ENCODE measurements at regions not wholly inside any gene's neighbourhood (a gene's known extent, or its start where the extent isn't known, plus 50 kb on each side); places are given as distances from the start of the nearest gene placed in this dataset.

DNA sequence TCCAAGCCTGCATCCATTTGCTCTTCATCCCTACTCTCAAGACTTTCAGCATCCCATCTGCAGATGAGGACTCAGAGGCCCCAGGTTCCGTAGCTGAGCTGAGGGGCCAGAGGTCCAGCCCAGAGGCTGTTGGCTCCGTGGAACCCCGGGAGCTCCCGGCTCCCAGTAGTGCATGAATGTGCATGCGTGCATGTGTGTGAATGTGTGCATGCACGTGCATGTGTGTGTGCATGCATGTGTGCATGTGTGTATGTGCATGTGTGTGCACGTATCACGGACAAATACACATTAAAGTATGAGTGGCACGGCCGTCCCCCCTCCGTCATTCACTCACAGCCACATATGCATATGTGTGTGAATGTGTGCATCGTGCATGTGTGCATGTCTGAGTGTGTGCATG, 149.9 kb downstream of the KIF26A start:
- DNase-seq (ENCODE audit: low read depth in 4 of 4, low spot score in 3 of 4), result no peak

DNA sequence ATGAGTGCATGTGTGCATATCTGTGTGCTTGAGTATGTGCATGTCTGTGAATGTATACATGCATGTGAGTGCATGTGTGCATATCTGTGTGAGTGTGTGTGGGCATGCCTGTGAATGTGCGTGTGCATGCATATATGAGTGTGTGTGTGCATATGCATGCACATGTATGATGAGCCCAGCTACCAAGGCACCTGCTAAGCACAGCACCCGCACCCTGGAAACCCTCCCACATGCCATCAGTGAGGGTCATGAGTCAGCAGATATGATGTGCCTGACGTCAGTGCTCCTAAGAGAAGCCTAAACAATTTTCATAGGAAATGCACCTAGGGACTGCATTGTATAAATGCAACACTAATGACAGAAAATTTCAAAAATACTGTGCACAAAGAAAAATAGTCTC, 151.1 kb downstream of the KIF26A start:
- no peak for DNase-seq (ENCODE audit: low read depth in 4 of 4, low spot score in 3 of 4)

DNA sequence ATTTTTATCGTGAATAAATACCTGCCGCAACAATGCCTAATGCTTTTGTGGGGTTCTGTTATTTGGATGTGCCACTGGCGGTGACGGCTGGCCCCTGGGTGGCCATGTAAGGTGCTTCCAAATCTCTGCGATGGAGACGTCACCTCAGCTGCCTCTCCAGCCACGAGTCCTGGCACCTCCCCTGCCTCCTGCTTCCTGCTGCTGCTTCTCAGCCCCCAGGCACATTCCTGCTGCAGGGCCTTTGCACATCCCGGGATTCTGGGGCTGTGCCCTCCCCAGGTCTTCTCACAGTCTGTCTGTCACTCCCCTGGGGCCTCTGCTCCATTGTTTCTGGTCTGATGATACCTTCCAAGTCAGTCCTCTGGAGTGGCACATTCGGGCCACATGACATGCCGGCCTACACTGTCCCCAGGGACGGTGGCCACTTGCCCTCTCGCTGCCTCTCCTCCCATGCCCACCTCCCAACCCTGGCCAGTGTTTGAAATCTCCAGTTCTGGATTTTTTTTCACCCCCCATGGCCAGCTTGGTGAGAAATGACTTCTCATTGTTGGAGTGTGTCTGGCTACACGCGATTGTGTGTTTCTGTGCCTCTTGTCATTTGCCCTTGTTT, 151.8 kb downstream of the KIF26A start:
- no peak for DNase-seq (ENCODE audit: low read depth in 4 of 4, low spot score in 3 of 4)

DNA sequence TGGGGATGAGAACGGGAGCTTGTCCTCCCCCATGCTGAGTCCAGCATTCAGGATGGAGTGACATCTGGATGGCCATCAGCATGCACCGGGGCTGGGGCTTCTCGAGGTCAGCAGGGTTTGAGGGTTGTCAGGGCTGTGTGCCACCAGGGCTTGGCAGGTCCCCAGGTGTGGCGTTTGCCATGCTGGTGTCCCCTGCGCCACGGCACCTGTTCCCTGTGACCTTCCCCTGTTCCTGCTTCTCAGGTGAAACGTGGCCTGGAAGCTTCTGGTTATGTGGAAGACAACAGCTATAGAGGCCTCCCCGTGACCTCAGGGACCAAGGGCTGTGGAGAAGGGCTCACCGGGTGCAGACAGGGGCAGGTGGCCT, 152.4 kb downstream of the KIF26A start:
- DNase-seq (ENCODE audit: low read depth in 4 of 4, low spot score in 3 of 4), result no peak

DNA sequence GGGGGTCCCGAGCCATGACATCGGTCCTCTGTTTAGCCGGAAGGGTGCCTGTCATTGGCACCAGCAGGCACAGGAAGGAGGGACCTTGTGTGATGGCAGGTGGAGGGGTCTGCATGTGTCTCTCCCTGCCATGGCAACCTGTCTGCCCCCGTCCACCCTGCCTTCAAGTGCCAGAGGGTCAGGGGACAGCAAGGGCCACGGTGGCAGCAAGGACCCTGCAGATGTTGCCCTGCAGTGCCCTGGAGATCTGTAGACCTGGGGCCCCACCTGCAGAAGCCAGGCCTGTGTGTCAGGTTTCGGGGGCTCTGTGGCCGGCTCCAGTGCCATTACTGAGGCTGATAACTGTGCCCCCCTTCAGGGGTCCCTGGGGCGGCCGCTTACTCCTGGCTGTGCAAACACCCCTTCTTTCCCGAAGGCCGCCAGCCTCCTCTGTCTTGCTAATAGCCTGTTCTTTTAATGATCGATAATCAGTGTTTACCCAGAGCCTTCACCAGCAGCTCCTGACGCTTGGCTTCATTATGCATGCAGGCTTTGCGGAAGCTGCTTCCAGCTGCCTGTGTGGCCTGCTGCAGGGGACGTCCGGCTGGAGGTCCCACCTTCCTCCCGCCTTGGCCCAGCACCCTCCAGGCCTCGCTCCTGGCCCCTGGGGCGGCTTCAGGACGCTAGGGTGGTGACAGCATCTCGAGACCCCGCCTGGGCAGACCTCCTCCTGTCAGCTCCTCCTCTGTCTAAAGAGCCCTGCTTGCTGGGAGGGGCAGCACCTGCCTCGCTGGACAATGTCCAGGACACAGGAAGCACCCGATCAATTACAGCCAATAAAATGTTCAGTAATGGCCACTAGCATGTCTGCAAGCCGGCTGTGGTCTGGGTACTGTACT, 153.0 kb downstream of the KIF26A start:
- DNase-seq (ENCODE audit: low read depth in 4 of 4, low spot score in 3 of 4), result no peak

DNA sequence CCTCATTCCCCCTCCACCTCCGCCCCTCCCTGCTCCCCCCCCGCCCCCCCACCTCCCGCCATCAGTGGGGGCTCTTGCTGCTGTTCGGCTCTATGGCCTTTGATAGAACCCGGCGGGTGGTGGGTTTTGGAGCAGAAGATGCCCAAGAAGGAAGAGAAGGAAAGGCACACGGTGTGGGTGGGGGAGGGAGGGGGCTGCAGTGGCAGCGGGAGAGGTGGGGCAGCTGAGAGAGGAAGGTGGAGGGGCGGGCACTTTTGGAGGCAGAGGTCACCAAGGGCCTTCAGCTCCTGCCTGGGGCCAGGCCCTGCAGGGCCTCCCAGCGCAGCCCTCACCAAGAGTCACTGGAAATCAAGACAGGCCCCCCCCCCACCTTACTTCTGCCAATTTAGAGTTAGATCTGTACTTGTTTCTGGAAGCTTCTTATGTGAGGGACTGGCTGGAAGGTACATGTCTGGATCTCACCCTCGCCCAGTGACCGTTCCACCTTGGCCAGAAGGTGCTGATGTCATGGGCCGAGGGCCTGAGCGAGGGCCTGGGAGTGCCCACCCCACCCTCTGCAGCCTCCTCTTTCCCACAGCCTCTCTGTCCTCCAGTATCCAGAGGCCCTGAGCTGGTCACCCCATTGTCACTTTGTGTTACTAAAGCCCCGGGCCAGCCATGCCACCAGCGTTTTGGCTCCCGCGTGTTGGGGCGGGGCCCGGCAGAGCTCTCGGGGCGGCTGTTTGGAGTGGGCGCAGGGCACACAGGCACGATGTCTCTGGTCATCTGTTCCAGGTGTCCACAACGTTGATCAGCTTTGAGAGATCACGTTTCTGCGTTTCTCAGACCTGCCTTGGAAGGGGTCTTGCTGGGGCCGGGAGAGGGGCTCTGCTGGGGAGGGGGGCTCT, 153.9 kb downstream of the KIF26A start:
- no peak for DNase-seq (ENCODE audit: low read depth in 4 of 4, low spot score in 3 of 4)

DNA sequence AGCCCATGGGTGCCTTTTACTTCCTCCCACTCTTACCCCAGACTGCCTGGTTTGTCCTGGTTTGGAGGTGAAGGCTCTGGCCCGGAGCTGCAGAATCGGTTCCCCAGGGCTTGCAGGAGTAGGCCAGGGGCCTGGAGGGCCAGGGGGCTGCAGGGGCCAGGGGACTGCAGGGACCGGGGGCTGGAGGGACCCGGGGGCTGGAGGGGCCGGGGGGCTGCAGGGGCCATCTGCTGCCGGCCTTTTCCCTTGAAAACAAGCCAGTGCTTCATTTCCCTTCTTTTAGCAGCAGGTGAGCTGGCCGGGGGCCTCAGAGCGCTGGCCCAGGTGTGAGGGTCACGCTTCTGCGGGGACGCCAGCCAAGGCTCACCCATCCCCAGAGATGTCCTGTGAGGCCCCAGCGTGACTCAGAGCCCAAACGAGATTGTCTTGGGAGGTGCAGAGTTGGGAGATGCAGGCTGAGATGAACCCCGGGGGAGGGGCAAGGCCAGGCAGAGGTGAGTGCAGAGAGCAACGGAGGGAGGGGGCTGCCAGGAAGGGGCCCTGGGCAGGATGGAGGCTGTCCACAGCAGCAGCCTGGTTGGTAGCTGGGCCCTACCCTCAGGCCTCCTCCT, 154.9 kb downstream of the KIF26A start:
- no peak for DNase-seq (ENCODE audit: low read depth in 4 of 4, low spot score in 3 of 4)

DNA sequence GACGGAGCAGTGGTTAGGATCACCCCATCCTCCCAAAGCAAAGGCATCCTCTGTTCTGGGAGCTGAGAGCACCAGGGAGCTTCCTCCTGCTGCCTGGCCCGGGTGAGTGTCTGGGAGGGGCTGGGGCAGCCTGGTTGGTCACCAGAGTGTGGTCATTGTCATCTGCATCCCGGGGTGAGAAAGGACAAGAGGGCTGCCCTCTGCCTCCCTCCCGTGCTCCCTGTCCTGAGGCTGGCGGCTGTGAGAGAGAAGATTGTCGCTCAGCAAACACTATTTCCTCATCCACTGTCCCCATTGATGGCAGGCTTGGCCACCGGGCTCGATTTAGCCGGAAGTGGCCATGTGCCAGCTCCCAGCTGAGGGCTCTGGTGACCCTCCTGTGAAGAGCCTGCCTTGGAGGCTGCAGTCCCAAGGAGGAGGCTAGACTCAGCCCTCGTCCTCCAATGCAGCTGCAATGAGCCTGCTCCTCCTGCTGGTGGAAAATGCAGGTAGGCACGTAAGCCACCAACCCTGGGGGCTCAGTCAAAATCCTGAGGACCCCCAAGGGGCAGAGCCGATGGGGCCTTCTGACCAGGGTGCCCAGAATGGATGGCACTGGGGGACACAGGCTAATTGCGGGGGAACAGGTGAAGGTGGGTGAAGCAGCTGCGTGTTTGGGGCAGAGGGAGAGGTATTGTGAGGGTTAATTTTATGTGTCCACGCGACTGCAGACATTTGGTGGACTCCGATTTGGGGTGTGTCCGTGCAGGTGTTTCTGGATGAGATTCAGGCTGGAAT, 155.7 kb downstream of the KIF26A start:
- DNase-seq (ENCODE audit: low read depth in 4 of 4, low spot score in 3 of 4), result no peak

DNA sequence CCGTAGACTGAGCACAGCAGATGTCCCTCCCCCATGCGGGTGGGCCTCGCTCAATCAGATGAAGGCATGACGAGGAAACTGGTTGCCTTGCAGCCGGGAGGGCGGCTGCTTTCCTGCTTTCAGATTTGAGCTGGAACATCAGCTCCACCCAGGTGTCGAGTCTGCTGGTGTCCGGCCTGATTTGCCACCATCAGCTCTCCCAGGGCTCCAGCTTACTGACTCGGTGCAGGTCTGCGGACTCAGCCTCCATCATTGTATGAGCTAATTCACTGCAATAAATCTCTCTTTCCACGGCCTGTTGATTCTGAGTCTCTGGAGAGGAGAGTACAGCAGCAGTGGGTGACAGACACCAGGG, 156.2 kb downstream of the KIF26A start:
- DNase-seq (ENCODE audit: low read depth in 4 of 4, low spot score in 3 of 4), result no peak

DNA sequence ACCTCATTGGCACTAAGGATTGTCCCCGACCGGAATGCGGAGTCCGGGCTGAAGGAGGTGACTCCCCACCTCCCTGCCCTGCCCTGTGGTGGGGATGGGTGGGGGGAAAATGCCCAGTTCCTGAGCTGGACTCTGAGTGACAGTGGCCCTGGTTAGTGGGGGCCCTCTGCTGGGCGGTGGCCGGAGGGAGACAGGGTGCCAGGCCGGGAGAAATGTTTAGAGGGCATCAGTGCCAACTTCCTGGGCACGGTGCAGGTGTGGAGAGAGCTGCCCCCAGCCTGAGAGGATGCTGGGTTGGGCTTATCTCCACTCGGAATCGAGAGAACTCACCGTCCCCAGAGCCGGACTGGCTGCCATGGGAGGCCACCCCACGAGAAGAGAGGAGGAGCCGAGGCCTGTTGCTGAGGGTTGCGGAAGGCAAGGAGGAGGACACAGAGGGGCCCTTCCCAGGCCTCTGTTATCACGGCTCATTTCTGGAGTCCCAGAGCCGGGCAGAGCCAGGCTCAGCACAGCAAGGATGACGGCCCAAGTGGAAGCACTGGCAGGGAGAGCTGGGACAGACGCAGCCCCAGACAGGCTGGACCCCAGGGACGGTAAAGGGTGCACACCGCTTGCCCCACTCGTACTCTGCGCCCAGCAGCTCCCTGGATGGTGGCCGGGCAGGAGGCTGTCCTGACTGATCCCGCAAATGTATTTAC, 156.7 kb downstream of the KIF26A start:
- DNase-seq (ENCODE audit: low read depth in 4 of 4, low spot score in 3 of 4), result no peak

DNA sequence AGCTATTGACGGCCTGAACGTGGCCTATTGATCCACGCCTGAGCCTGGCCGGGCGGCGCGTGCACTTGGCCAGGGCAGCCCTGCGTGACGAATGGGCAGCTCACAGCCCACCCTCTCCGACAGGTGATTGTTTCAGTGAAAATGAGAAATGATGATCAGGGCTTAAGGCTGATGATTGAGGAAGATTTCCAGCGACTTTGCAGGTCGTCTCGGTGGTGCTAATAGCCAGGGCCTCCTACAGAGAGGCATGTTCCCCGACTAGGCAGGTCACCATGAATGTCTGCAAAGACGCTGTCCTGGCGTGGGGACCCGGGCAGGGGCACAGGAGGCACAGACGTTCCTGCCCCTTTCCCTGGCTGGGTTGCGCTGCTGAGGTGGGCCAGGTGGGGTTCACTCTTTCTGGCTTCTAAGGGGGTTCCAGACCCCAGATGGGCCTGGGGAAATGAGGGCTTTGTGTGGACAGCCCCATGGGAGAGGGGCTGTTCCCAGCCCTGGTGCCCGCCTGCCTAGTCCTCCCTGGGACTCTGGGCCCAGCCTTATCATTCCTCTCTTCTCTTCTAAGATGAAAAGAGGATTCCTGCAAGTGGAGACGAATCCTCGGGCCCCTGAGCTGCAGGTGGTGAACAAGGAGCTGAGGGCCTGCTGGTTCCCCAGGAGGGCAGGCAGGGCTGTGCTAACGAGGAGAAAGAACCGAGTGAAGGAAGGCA, 157.4 kb downstream of the KIF26A start:
- no peak for DNase-seq (ENCODE audit: low read depth in 4 of 4, low spot score in 3 of 4)

DNA sequence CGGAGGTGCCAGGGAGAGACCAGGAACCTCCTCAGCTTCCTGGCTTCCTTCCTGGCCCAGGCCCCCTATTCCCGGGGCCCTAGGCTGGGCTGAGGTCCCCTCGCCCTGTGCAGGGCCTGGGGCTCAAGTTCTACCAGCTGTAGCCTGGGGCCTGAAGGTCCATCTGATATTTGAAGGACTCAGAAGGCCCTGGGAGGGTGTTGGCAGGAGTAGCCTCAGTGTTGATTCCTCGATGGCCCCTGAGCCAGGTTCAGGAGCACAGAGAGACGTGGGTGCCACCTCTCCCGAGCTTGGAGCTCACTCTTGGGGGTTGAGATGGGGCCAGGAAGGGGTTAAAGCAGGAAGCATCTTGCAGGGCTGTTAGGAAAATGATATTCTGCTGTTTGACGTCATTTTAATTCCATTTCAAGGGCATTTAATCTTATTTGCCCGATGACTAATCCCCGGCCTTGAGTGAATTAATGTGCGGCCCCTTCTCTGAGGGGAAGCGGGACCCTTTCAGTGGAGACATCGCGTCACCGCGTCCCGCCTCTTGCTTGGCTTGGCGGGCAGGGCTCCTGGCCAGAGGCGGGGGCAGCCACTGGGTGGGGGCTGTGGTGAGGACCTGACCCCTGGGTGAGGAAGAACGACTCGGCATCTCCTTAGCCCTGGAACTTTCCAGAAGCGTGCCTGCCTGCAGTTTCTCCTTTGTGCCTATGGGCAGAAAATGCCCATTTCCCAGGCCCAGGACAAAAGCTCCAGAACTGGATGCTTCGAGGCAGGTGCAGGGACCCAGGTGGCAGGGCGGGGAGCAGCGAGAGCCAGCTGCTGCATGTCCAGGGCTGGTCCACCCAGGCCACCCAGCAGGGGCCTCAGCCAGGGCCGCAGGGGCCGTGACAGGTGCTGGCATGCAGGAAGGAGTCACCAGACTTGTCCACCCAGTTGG, 158.3 kb downstream of the KIF26A start:
- no peak for DNase-seq (ENCODE audit: low read depth in 4 of 4, low spot score in 3 of 4)

DNA sequence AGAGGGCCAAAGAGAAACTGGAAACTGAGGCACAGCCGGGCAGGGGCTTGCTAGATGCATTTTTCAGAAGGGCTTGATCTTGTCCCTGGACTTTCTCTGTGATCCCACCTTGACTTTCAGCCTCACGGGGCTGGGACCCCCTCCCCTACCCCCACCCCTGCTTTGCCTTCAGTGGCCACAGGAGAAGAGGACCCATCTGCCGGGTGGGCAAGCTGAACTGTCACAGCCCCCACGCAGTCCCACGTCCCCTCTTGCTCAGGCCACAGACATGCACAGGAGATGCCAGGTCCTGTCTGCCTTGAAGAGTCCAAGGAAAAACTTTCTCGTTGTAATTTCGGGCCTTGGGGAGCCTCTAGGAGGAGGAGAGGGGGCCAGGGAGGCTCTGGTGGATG, 158.9 kb downstream of the KIF26A start:
- no peak for DNase-seq (ENCODE audit: low read depth in 4 of 4, low spot score in 3 of 4)

DNA sequence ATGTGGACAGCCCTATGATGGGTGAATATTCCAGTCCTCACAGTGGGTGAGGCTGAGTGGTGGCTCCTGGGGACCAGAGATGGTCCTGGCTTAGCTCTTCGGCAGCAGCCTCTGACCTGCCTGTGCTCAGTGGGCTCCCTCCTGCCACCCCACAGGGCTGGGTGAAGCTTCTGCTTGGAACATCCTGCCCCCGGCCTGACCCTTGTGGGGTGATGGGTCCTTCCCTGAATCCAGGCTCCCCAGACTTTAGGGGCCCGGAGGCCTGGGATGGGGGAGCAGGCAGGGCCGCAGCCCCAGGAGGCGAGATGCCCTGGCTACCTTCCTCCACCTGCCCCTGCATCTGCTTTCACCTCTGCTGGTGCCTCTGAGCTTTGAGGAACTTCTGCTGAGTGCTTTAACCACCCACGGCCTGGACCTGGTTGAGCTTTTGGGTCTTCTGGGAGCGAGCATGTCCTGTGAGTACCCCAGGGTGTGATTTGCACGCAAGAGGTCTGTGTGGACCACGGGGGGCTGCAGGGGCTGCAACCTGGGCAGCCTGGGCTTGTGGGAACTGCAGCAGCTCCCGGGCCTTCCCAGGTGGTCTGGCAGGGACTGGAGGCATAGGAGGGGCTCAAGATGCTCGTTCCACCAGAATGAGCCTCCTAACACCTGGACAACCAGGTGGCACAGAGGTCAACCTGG, 159.5 kb downstream of the KIF26A start:
- DNase-seq (ENCODE audit: low read depth in 4 of 4, low spot score in 3 of 4), result no peak

DNA sequence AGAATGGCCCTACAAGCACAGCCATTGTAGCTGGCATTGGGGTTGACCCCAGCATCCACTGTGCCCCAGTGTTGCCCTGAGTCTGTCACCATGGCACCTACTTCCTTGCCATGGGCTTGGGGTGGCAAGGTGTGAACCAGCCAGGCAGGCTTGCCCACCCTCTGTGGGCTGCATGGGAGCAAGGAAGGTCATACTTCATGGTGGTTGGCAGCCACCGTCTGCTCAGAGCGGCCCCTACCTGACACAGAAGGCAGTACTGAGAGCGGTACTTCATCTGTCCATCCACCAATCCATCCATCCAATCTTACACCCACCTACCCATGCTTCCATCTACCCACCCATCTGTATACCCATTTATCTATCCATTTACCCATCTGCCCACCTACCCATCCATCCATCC, 160.1 kb downstream of the KIF26A start:
- DNase-seq (ENCODE audit: low read depth in 4 of 4, low spot score in 3 of 4), result no peak

DNA sequence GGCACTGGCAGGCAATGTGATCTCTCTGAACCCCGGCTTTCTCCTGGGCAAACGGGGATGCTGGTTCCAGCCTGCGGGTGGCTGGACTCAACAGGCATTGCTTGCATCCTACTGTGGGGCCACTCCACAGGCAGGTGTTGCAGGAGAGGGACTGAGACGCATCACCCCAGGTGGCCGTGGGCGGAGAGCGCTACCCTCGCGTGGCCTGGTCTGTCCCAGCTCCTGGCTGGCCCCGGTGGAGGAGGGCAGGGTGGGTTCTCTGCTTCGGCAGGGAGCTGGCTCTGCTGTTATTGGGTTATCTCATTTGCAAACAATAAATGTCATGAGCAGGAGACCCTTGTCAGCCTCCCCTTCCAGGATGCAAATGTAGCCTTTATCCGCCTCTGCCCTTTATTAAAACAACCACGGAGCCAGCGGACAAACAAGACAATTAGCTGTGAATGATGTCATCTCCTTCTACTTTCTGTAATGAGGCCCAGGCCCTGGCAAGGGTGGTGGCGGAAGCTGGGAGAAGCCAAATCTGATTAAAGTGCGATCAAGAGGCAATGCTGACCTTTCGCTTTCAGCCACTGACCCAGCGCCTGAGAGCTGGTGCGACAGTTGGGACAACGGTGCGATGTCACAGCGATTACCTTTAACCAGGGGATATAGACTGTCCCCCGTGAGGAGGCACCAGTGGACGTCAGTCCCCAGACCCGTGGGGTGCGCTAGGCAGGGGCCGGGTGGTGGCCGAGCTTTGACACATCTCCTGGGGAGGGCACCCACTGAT, 161.8 kb downstream of the KIF26A start:
- no peak for DNase-seq (ENCODE audit: low read depth in 4 of 4, low spot score in 3 of 4)

Data from left renal pelvis (tissue), 4 donors.